MM.1S (cell line): ENCODE measurements at regions not wholly inside any gene's neighbourhood (a gene's known extent, or its start where the extent isn't known, plus 50 kb on each side); places are given as distances from the start of the nearest gene placed in this dataset.

Source experiments
- EZH2phosphoT487 ChIP-seq: fragments of 300-600 bp; sonication (generic); IDR thresholded peaks from 2 replicates; pipeline ENCODE4 v1.6.1; 2018; ENCODE audit warnings: antibody characterized with exemption, low read length
- TF ChIP-seq, protein P1 (sequence below): fragments of 300-600 bp; sonication (generic); IDR thresholded peaks from 2 replicates; pipeline ENCODE4 v1.5.1; 2016; ENCODE audit warnings: antibody characterized with exemption, low read length, mixed read lengths

DNA sequence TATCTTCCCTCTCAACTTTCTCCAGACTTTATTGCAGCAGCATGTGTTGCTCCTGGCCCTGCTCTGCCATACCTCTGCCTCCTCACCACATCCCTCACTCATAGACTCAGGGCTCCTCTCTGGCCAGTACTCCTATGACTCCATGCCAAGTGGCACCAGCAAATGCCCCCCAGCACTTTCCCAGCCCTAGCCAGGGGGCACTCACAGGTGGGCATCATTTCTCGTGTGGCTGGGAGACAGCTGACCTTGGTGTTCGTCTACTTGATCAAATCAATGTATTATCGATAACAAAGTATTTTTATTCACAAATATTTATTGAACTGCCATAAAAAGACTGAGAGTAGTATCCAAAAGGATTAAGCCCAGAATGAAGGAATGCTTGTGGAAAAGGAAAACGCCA, 418.2 kb downstream of the FAM72C start:
- TF ChIP-seq EZH2phosphoT487, result no peak
- TF ChIP-seq, protein P1, sequence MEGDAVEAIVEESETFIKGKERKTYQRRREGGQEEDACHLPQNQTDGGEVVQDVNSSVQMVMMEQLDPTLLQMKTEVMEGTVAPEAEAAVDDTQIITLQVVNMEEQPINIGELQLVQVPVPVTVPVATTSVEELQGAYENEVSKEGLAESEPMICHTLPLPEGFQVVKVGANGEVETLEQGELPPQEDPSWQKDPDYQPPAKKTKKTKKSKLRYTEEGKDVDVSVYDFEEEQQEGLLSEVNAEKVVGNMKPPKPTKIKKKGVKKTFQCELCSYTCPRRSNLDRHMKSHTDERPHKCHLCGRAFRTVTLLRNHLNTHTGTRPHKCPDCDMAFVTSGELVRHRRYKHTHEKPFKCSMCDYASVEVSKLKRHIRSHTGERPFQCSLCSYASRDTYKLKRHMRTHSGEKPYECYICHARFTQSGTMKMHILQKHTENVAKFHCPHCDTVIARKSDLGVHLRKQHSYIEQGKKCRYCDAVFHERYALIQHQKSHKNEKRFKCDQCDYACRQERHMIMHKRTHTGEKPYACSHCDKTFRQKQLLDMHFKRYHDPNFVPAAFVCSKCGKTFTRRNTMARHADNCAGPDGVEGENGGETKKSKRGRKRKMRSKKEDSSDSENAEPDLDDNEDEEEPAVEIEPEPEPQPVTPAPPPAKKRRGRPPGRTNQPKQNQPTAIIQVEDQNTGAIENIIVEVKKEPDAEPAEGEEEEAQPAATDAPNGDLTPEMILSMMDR, result no peak
